Neural crest cell (in vitro differentiated cells): ENCODE measurements at regions not wholly inside any gene's neighbourhood (a gene's known extent, or its start where the extent isn't known, plus 50 kb on each side); places are given as distances from the start of the nearest gene placed in this dataset.

Experiments
- DNase-seq: peaks from one replicate; pipeline ENCODE4 v3.0.0; 2021; ENCODE audit warnings: low read depth, mixed read lengths, low spot score
- H3K27ac Mint-ChIP-seq: one replicate; pipeline ENCODE4 v1.8.0; 2021; ENCODE audit warnings: mild to moderate bottlenecking, mixed read lengths; ENCODE audit not compliant: unreplicated experiment
- H3K27me3 Mint-ChIP-seq: 2 replicates; pipeline ENCODE4 v1.8.0; 2021; ENCODE audit warnings: low read depth, mild to moderate bottlenecking, mixed read lengths
- H3K36me3 Mint-ChIP-seq: 2 replicates; pipeline ENCODE4 v1.8.0; 2021; ENCODE audit warnings: low read depth, mild to moderate bottlenecking, mixed read lengths
- H3K4me1 Mint-ChIP-seq: 2 replicates; pipeline ENCODE4 v1.8.0; 2021; ENCODE audit warnings: mixed read lengths
- H3K4me3 Mint-ChIP-seq: one replicate; pipeline ENCODE4 v1.8.0; 2021; ENCODE audit warnings: mild to moderate bottlenecking, mixed read lengths
- H3K9me3 Mint-ChIP-seq: 2 replicates; pipeline ENCODE4 v1.8.0; 2021; ENCODE audit warnings: mixed read lengths
- TF ChIP-seq, protein P1 (sequence below): fragments of 200-600 bp; sonication (generic); conservative IDR thresholded peaks from 2 replicates; pipeline ENCODE4 v1.5.0; 2021; ENCODE audit warnings: antibody characterized with exemption, mild to moderate bottlenecking

GRCh38 chr2:158043181-158043948 is 58.3 kb upstream of the UPP2 start:
- no peak overlapping the region for H3K4me3 Mint-ChIP-seq
- no peaks in the 10 kb centered on the region for H3K36me3 Mint-ChIP-seq
- no peaks in the 10 kb centered on the region for H3K4me1 Mint-ChIP-seq
- TF ChIP-seq, protein P1, sequence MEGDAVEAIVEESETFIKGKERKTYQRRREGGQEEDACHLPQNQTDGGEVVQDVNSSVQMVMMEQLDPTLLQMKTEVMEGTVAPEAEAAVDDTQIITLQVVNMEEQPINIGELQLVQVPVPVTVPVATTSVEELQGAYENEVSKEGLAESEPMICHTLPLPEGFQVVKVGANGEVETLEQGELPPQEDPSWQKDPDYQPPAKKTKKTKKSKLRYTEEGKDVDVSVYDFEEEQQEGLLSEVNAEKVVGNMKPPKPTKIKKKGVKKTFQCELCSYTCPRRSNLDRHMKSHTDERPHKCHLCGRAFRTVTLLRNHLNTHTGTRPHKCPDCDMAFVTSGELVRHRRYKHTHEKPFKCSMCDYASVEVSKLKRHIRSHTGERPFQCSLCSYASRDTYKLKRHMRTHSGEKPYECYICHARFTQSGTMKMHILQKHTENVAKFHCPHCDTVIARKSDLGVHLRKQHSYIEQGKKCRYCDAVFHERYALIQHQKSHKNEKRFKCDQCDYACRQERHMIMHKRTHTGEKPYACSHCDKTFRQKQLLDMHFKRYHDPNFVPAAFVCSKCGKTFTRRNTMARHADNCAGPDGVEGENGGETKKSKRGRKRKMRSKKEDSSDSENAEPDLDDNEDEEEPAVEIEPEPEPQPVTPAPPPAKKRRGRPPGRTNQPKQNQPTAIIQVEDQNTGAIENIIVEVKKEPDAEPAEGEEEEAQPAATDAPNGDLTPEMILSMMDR, result no peak
- no peak overlapping the region for H3K27ac Mint-ChIP-seq
- H3K27me3 Mint-ChIP-seq, result peaks cover 2% of the 10 kb centered on the region
- DNase-seq, result no peak
- no peaks in the 10 kb centered on the region for H3K9me3 Mint-ChIP-seq

- Mint-ChIP-seq H3K27ac (no peak overlapping the region), H3K9me3 (no peaks in the 10 kb centered on the region)
- no peak for DNase-seq
These were observed 59.0 kb upstream of the UPP2 start for GRCh38 chr2:158042666-158043065.

GRCh38 chr2:158042245-158042644 is 59.4 kb upstream of the UPP2 start:
- Mint-ChIP-seq H3K4me3 (no peak overlapping the region), H3K4me1 (no peaks in the 10 kb centered on the region), H3K9me3 (no peaks in the 10 kb centered on the region), H3K27ac (no peak overlapping the region), H3K36me3 (no peaks in the 10 kb centered on the region), H3K27me3 (no peaks in the 10 kb centered on the region)
- TF ChIP-seq, protein P1, result no peak
- DNase-seq, result no peak

More at GRCh38 chr2:158042666-158043065, 59.0 kb upstream of the UPP2 start:
- peaks cover under 1% of the 10 kb centered on the region for H3K27me3 Mint-ChIP-seq
- H3K4me1 Mint-ChIP-seq, result no peaks in the 10 kb centered on the region
- TF ChIP-seq, protein P1, result no peak
- no peaks in the 10 kb centered on the region for H3K36me3 Mint-ChIP-seq
- no peak overlapping the region for H3K4me3 Mint-ChIP-seq

- no peaks in the 10 kb centered on the region for H3K36me3 Mint-ChIP-seq
- H3K27ac Mint-ChIP-seq, result no peak overlapping the region
- H3K4me1 Mint-ChIP-seq, result no peaks in the 10 kb centered on the region
- DNase-seq, result no peak
- TF ChIP-seq, protein P1, result no peak
- H3K27me3 Mint-ChIP-seq, result no peaks in the 10 kb centered on the region
- H3K4me3 Mint-ChIP-seq, result no peak overlapping the region
- no peaks in the 10 kb centered on the region for H3K9me3 Mint-ChIP-seq
These were observed 60.3 kb upstream of the UPP2 start for GRCh38 chr2:158041400-158041799.

DNA sequence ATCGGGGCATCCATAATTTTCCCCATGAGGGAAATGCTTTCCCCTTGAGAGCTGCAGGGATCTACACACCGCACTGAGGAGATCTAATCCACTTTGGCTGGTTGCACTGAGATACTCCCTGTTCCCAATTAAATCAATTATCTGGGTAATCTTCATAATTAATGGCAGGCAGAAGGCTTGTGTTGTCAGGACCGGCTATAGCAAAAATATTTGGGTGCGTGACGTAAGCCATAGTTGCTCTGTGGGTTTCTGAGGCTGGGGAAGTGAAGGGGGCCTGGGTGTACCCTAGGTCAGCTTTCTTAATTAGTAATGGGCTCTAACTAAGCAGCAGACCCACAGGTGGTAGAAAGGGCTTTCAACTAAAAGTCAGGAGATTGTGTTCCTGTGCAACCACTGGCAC is 62.8 kb upstream of the UPP2 start:
- Mint-ChIP-seq H3K27ac (no peak overlapping the region), H3K36me3 (no peaks in the 10 kb centered on the region), H3K4me1 (peaks cover 6% of the 10 kb centered on the region), H3K27me3 (peaks cover 5% of the 10 kb centered on the region), H3K9me3 (no peaks in the 10 kb centered on the region), H3K4me3 (no peak overlapping the region)
- TF ChIP-seq, protein P1, result no peak
- no peak for DNase-seq
